ENCODE measurements at regions not wholly inside any gene's neighbourhood (a gene's known extent, or its start where the extent isn't known, plus 50 kb on each side); places are given as distances from the start of the nearest gene placed in this dataset.

GRCh38 chr3:95670765-95671164 lies 1143.6 kb upstream of the EPHA6 start:
- Mint-ChIP-seq H3K9me3 (peaks cover 0 to 7% (median 0%) of the 10 kb centered on the region in 7 donors), H3K4me1 (no peaks in the 10 kb centered on the region), H3K4me3 (no peak overlapping the region), H3K27ac (no peak overlapping the region), H3K27me3 (ENCODE audit: low read depth in 3 of 3) (no peaks in the 10 kb centered on the region), H3K36me3 (no peaks in the 10 kb centered on the region)
- no peak overlapping the region for H3K27ac ChIP-seq (ENCODE audit: low read depth in 1 of 2, low read length in 2 of 2)
- no peak overlapping the region for H2AFZ ChIP-seq (ENCODE audit: insufficient read depth, low read depth, low read length, poor library complexity, severe bottlenecking)
- no peak overlapping the region for H3K4me3 ChIP-seq (replicated peaks in 1 of 3; ENCODE audit: low read depth in 2 of 3, low read length in 3 of 3)
- no peaks in the 10 kb centered on the region for H4K20me1 ChIP-seq (ENCODE audit: insufficient read depth, low read length)
- intact Hi-C loops (cut with micrococcal nuclease), result no loop called here
- no peak overlapping the region for H3K9ac ChIP-seq (ENCODE audit: insufficient read depth, low read length, poor library complexity, severe bottlenecking)
- no peak for DNase-seq
- peaks cover 0 to 6% of the 10 kb centered on the region in 2 donors for H3K9me3 ChIP-seq (replicated peaks in 1 of 2; ENCODE audit: control insufficient read depth in 1 of 2, insufficient read depth in 1 of 2, low read length in 2 of 2)
- H3K4me2 ChIP-seq (replicated peaks; ENCODE audit: extremely low read depth, low read length, poor library complexity, severe bottlenecking), result no peak overlapping the region
- no peak for TF ChIP-seq CTCF (IDR thresholded peaks at IDR 0.05)
- H3K79me2 ChIP-seq (ENCODE audit: insufficient read depth, low read length), result no peaks in the 10 kb centered on the region
- WGBS (ENCODE audit: insufficient coverage), result no CpG with 5 or more reads among the region's 3 CpGs
- no peaks in the 10 kb centered on the region for H3K4me1 ChIP-seq (ENCODE audit: control insufficient read depth in 1 of 2, insufficient read depth in 2 of 2, low read length in 2 of 2)
- H3K27me3 ChIP-seq (ENCODE audit: control insufficient read depth in 2 of 2, insufficient read depth in 2 of 2, low read length in 2 of 2), result no peaks in the 10 kb centered on the region
- no peaks in the 10 kb centered on the region for H3K36me3 ChIP-seq (replicated peaks in 1 of 2; ENCODE audit: control insufficient read depth in 1 of 2, insufficient read depth in 2 of 2, low read length in 2 of 2)

- Histone ChIP-seq H3K9me3 (replicated peaks in 1 of 2; ENCODE audit: control insufficient read depth in 1 of 2, insufficient read depth in 1 of 2, low read length in 2 of 2) (peaks cover 0 to 6% of the 10 kb centered on the region in 2 donors), H3K27ac (ENCODE audit: low read depth in 1 of 2, low read length in 2 of 2) (no peak overlapping the region), H3K79me2 (ENCODE audit: insufficient read depth, low read length) (no peaks in the 10 kb centered on the region), H3K4me2 (replicated peaks; ENCODE audit: extremely low read depth, low read length, poor library complexity, severe bottlenecking) (no peak overlapping the region), H2AFZ (ENCODE audit: insufficient read depth, low read depth, low read length, poor library complexity, severe bottlenecking) (no peak overlapping the region), H3K4me3 (replicated peaks in 1 of 3; ENCODE audit: low read depth in 2 of 3, low read length in 3 of 3) (no peak overlapping the region), H3K27me3 (ENCODE audit: control insufficient read depth in 2 of 2, insufficient read depth in 2 of 2, low read length in 2 of 2) (no peaks in the 10 kb centered on the region), H4K20me1 (ENCODE audit: insufficient read depth, low read length) (no peaks in the 10 kb centered on the region), H3K4me1 (ENCODE audit: control insufficient read depth in 1 of 2, insufficient read depth in 2 of 2, low read length in 2 of 2) (no peaks in the 10 kb centered on the region), H3K36me3 (replicated peaks in 1 of 2; ENCODE audit: control insufficient read depth in 1 of 2, insufficient read depth in 2 of 2, low read length in 2 of 2) (no peaks in the 10 kb centered on the region), H3K9ac (ENCODE audit: insufficient read depth, low read length, poor library complexity, severe bottlenecking) (no peak overlapping the region)
- Mint-ChIP-seq H3K27ac (no peak overlapping the region), H3K4me3 (no peak overlapping the region), H3K9me3 (peaks cover 0 to 7% (median 0%) of the 10 kb centered on the region in 7 donors), H3K36me3 (no peaks in the 10 kb centered on the region), H3K4me1 (no peaks in the 10 kb centered on the region), H3K27me3 (ENCODE audit: low read depth in 3 of 3) (no peaks in the 10 kb centered on the region)
- TF ChIP-seq CTCF (IDR thresholded peaks at IDR 0.05), result no peak
- intact Hi-C loops (cut with micrococcal nuclease), result no loop called here
- 100% methylated on average over 3 of the region's 3 CpGs for WGBS (ENCODE audit: insufficient coverage)
- DNase-seq, result no peak
Measured at GRCh38 chr3:95673215-95673614, 1141.2 kb upstream of the EPHA6 start.

Measured in CD14-positive monocyte (primary cell).